ENCODE measurements at regions not wholly inside any gene's neighbourhood (a gene's known extent, or its start where the extent isn't known, plus 50 kb on each side); places are given as distances from the start of the nearest gene placed in this dataset.

- Histone ChIP-seq H3K36me3 (replicated peaks in 1 of 2; ENCODE audit: insufficient read depth in 1 of 2, low read depth in 2 of 2) (no peaks in the 10 kb centered on the region), H3K27me3 (no peaks in the 10 kb centered on the region), H3K4me1 (no peaks in the 10 kb centered on the region), H3K27ac (no peak overlapping the region), H3K4me3 (no peak overlapping the region), H3K9me3 (no peaks in the 10 kb centered on the region)
- WGBS, 2 donors = 64 to 65% methylated on average over 5 of the region's 5 CpGs
- intact Hi-C loops (cut with DNase I) = no loop called here
- DNase-seq = no peak
- TF ChIP-seq, protein P1, sequence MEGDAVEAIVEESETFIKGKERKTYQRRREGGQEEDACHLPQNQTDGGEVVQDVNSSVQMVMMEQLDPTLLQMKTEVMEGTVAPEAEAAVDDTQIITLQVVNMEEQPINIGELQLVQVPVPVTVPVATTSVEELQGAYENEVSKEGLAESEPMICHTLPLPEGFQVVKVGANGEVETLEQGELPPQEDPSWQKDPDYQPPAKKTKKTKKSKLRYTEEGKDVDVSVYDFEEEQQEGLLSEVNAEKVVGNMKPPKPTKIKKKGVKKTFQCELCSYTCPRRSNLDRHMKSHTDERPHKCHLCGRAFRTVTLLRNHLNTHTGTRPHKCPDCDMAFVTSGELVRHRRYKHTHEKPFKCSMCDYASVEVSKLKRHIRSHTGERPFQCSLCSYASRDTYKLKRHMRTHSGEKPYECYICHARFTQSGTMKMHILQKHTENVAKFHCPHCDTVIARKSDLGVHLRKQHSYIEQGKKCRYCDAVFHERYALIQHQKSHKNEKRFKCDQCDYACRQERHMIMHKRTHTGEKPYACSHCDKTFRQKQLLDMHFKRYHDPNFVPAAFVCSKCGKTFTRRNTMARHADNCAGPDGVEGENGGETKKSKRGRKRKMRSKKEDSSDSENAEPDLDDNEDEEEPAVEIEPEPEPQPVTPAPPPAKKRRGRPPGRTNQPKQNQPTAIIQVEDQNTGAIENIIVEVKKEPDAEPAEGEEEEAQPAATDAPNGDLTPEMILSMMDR (IDR thresholded peaks at IDR 0.05) = no peak
- no peak for TF ChIP-seq POLR2A (IDR thresholded peaks at IDR 0.05)
- ATAC-seq = no peak
These were observed 152.2 kb downstream of the ADAMTS15 start for GRCh38 chr11:130600616-130601015.

DNA sequence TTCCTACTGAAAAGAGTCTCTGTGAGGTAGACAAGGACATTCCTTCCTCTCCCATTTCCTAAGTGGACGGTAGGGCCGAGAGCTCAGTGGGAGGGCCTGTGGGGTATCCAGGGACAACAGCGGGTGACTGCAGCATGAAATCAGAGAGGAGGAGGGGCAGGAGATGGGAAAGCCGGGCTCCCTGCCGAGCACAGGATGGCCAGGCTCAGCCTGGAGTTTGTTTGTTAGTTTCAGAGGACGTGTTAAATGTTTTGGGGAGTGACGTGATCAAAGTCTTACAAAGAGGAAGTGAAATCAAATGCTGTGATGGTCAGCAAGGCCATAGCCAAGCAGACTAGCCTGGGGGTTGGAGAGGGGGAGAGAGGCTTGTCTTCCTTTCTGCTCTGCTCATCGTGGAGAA, 152.7 kb downstream of the ADAMTS15 start:
- H3K9me3 ChIP-seq = no peaks in the 10 kb centered on the region
- intact Hi-C loops (cut with DNase I) = no loop called here
- H3K27me3 ChIP-seq = no peaks in the 10 kb centered on the region
- H3K27ac ChIP-seq = peak overlapping the region in 1 of 4 donors; percentile 37
- ATAC-seq (peak; percentile 81), DNase-seq (peak in 3 of 4 donors; percentile 53 to 63 (median 54))
- H3K4me3 ChIP-seq = no peak overlapping the region
- H3K4me1 ChIP-seq = no peaks in the 10 kb centered on the region
- 44 to 51% methylated on average over 8 of the region's 8 CpGs for WGBS, 2 donors
- H3K36me3 ChIP-seq (replicated peaks in 1 of 2; ENCODE audit: insufficient read depth in 1 of 2, low read depth in 2 of 2) = no peaks in the 10 kb centered on the region
- TF ChIP-seq, protein P1 (IDR thresholded peaks at IDR 0.05) = no peak
- no peak for TF ChIP-seq POLR2A (IDR thresholded peaks at IDR 0.05)

DNA sequence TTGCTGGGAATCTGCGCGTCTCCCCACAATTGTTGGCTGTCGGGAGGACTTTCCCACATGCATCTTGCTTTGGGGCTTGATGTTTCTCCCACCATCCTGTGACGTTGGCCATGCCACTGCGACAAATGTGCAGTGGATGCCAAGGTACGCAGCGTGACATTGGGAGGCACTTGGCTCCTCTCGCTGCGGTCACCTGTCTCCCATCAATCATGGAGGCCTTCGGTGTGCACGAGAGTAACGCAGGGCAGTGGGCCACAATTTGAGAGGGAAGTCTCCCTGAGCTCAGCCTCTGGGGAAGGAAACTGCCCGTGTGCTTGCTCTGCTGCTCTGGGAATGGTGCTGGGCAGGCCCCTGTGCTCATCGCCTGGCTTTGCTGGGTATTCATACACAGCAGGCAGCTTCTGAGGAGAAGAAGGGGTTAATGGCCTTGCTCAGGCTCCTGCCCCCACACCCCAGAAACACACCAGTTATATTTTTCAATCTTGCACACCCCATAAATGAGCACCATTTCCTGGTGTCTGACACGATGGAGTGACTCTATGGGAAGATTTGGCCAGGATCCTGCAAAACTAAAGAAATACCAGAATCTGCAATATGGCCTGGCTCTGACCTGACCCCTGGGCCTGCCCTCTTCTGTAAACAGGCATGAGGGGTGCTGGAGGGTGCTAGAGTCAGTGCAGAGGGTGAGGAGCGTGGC, 153.5 kb downstream of the ADAMTS15 start:
- Histone ChIP-seq H3K27ac (no peak overlapping the region), H3K27me3 (no peaks in the 10 kb centered on the region), H3K36me3 (replicated peaks in 1 of 2; ENCODE audit: insufficient read depth in 1 of 2, low read depth in 2 of 2) (no peaks in the 10 kb centered on the region), H3K4me1 (no peaks in the 10 kb centered on the region), H3K4me3 (no peak overlapping the region), H3K9me3 (no peaks in the 10 kb centered on the region)
- intact Hi-C loops (cut with DNase I) = no loop called here
- ATAC-seq (no peak), DNase-seq (no peak)
- WGBS, 2 donors = 91 to 92% methylated on average over 12 to 16 of the region's 16 CpGs
- TF ChIP-seq POLR2A (IDR thresholded peaks at IDR 0.05) = no peak
- TF ChIP-seq, protein P1 (IDR thresholded peaks at IDR 0.05) = no peak

DNA sequence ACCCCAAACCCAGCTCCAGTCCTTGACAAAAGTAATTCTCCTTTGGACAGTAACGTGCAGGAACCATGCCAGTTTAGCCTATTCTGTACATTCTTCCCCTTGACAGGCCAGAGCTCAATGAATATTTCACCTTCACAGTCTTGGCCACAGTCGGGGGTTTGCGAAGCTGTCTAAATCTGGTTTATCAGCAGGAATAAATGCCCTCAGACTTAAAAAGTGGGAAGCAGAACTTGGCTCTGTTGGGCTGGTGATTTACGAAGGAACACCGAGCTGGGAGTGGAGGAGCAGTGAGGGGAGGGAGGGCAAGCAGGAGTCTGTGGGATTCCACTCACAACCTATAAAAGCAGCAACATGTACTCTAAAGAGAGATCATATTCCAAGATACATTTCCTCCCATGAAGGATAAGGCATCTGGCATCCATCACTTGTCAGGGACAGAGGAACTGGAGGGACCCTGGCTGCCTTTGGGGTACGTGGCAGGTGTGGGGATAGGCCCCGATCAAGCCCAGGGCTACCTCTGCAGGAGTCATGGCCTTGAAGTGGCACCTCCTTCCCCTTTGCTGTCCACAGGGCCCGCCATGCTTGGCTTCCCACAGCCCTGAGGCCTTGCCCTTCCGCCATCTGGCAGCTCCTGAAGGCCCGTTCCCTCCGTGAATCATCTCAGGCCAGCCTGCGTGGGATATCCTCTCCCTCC, 154.3 kb downstream of the ADAMTS15 start:
- Histone ChIP-seq H3K27me3 (no peaks in the 10 kb centered on the region), H3K36me3 (replicated peaks in 1 of 2; ENCODE audit: insufficient read depth in 1 of 2, low read depth in 2 of 2) (no peaks in the 10 kb centered on the region), H3K4me1 (no peaks in the 10 kb centered on the region), H3K27ac (no peak overlapping the region), H3K9me3 (no peaks in the 10 kb centered on the region), H3K4me3 (no peak overlapping the region)
- intact Hi-C loops (cut with DNase I) = no loop called here
- no peak for DNase-seq
- ATAC-seq = no peak
- TF ChIP-seq POLR2A (IDR thresholded peaks at IDR 0.05) = no peak
- TF ChIP-seq, protein P1 (IDR thresholded peaks at IDR 0.05) = no peak
- WGBS, 2 donors = 63 to 80% methylated on average over 12 of the region's 12 CpGs
